ENCODE measurements at regions not wholly inside any gene's neighbourhood (a gene's known extent, or its start where the extent isn't known, plus 50 kb on each side); places are given as distances from the start of the nearest gene placed in this dataset.
A peak's percentile ranks its signal among the peaks of the same experiment; 100 is the strongest.

- no peak for DNase-seq (ENCODE audit: unreplicated experiment)
- no peak overlapping the region for H3K27ac Mint-ChIP-seq (ENCODE audit: low read depth, unreplicated experiment)
- no TSS peak for BruUV-seq (replicated peaks)
- intact Hi-C loops (cut with micrococcal nuclease): no loop called here
- no peaks in the 10 kb centered on the region for H3K36me3 Mint-ChIP-seq (ENCODE audit: insufficient read depth, unreplicated experiment)
- ChIA-PET CTCF (no interaction called here), POLR2A (no interaction called here)
- H3K9me3 Mint-ChIP-seq (ENCODE audit: unreplicated experiment): no peaks in the 10 kb centered on the region
- H3K27me3 Mint-ChIP-seq (ENCODE audit: insufficient read depth, unreplicated experiment): no peaks in the 10 kb centered on the region
- peaks cover 5% of the 10 kb centered on the region for H3K4me1 Mint-ChIP-seq (ENCODE audit: insufficient read depth, unreplicated experiment)
- H3K4me3 Mint-ChIP-seq (ENCODE audit: unreplicated experiment): no peak overlapping the region
- no peak for TF ChIP-seq CTCF (IDR thresholded peaks at IDR 0.05; ENCODE audit: unreplicated experiment)
Observed at GRCh38 chr7:41333511-41333910, 369.4 kb downstream of the INHBA start.

- Mint-ChIP-seq H3K4me3 (ENCODE audit: unreplicated experiment) (no peak overlapping the region), H3K27me3 (ENCODE audit: insufficient read depth, unreplicated experiment) (no peaks in the 10 kb centered on the region), H3K4me1 (ENCODE audit: insufficient read depth, unreplicated experiment) (peaks cover 5% of the 10 kb centered on the region), H3K36me3 (ENCODE audit: insufficient read depth, unreplicated experiment) (no peaks in the 10 kb centered on the region), H3K27ac (ENCODE audit: low read depth, unreplicated experiment) (no peak overlapping the region), H3K9me3 (ENCODE audit: unreplicated experiment) (no peaks in the 10 kb centered on the region)
- no peak for DNase-seq (ENCODE audit: unreplicated experiment)
- BruUV-seq (replicated peaks): no TSS peak
- CTCF ChIA-PET: interaction anchor here (0.8 kb wide), 1 partner anchor 900 kb away, joined by 3 read pairs; no protein-coding TSS in a partner anchor
- intact Hi-C loops (cut with micrococcal nuclease): no loop called here
- POLR2A ChIA-PET: no interaction called here
- TF ChIP-seq CTCF (IDR thresholded peaks at IDR 0.05; ENCODE audit: unreplicated experiment): no peak
Observed at GRCh38 chr7:41331194-41331593, 371.7 kb downstream of the INHBA start.

- BruUV-seq (replicated peaks): no TSS peak
- ChIA-PET CTCF (interaction anchor here (0.7 kb wide), 1 partner anchor 134 kb away, joined by 4 read pairs; no protein-coding TSS in a partner anchor), POLR2A (no interaction called here)
- Mint-ChIP-seq H3K9me3 (ENCODE audit: unreplicated experiment) (no peaks in the 10 kb centered on the region), H3K4me1 (ENCODE audit: insufficient read depth, unreplicated experiment) (peaks cover 4% of the 10 kb centered on the region), H3K4me3 (ENCODE audit: unreplicated experiment) (no peak overlapping the region), H3K27ac (ENCODE audit: low read depth, unreplicated experiment) (peak overlapping the region; percentile 13), H3K27me3 (ENCODE audit: insufficient read depth, unreplicated experiment) (no peaks in the 10 kb centered on the region), H3K36me3 (ENCODE audit: insufficient read depth, unreplicated experiment) (no peaks in the 10 kb centered on the region)
- TF ChIP-seq CTCF (IDR thresholded peaks at IDR 0.05; ENCODE audit: unreplicated experiment): no peak
- intact Hi-C loops (cut with micrococcal nuclease): no loop called here
- no peak for DNase-seq (ENCODE audit: unreplicated experiment)
Observed at GRCh38 chr7:41328544-41328943, 374.3 kb downstream of the INHBA start.

GRCh38 chr7:41328131-41328530, 374.8 kb downstream of the INHBA start:
- H3K4me3 Mint-ChIP-seq (ENCODE audit: unreplicated experiment): no peak overlapping the region
- CTCF ChIA-PET: interaction anchor here (1.0 kb wide), 1 partner anchor 11 kb away, joined by 3 read pairs; no protein-coding TSS in a partner anchor
- H3K27ac Mint-ChIP-seq (ENCODE audit: low read depth, unreplicated experiment): no peak overlapping the region
- no peaks in the 10 kb centered on the region for H3K4me1 Mint-ChIP-seq (ENCODE audit: insufficient read depth, unreplicated experiment)
- H3K27me3 Mint-ChIP-seq (ENCODE audit: insufficient read depth, unreplicated experiment): no peaks in the 10 kb centered on the region
- BruUV-seq (replicated peaks): no TSS peak
- DNase-seq (ENCODE audit: unreplicated experiment): no peak
- no peaks in the 10 kb centered on the region for H3K9me3 Mint-ChIP-seq (ENCODE audit: unreplicated experiment)
- H3K36me3 Mint-ChIP-seq (ENCODE audit: insufficient read depth, unreplicated experiment): no peaks in the 10 kb centered on the region
- no peak for TF ChIP-seq CTCF (IDR thresholded peaks at IDR 0.05; ENCODE audit: unreplicated experiment)
- POLR2A ChIA-PET: no interaction called here
- intact Hi-C loops (cut with micrococcal nuclease): no loop called here

Measured in MCF 10A (cell line).